SJCRH30 (cell line): ENCODE measurements at regions not wholly inside any gene's neighbourhood (a gene's known extent, or its start where the extent isn't known, plus 50 kb on each side); places are given as distances from the start of the nearest gene placed in this dataset.
"Not testable (repeated sequence)": the region's sequence is repeated elsewhere in the genome, so short reads cannot be mapped to it uniquely, and the experiment has no call there.

Source experiments
- DNase-seq, 2 experiments: peaks; one replicate each; pipeline ENCODE4 v3.0.0-alpha.2; 2015 to 2020
- H3K27ac ChIP-seq: fragments of 250-450 bp; sonication (Bioruptor Pico); 2 replicates; pipeline ENCODE4 v1.5.1; 2020; ENCODE audit warnings: mild to moderate bottlenecking, moderate library complexity
- H3K27me3 ChIP-seq: fragments of 250-450 bp; sonication (Bioruptor Pico); 2 replicates; pipeline ENCODE4 v1.5.1; 2020; ENCODE audit warnings: mild to moderate bottlenecking, moderate library complexity
- H3K36me3 ChIP-seq: fragments of 250-450 bp; sonication (Bioruptor Pico); 2 replicates; pipeline ENCODE4 v1.5.1; 2020; ENCODE audit warnings: mild to moderate bottlenecking, moderate library complexity
- H3K4me1 ChIP-seq: fragments of 250-450 bp; sonication (Bioruptor Pico); 2 replicates; pipeline ENCODE4 v1.5.1; 2020; ENCODE audit warnings: mild to moderate bottlenecking, moderate library complexity
- H3K4me3 ChIP-seq: fragments of 250-450 bp; sonication (Bioruptor Pico); 2 replicates; pipeline ENCODE4 v1.5.1; 2020; ENCODE audit warnings: mild to moderate bottlenecking, moderate library complexity
- H3K9me3 ChIP-seq: fragments of 250-450 bp; sonication (Bioruptor Pico); replicated peaks from 2 replicates; pipeline ENCODE4 v1.5.1; 2020; ENCODE audit warnings: mild to moderate bottlenecking, moderate library complexity

GRCh38 chr14:105680736-105681098 lies 154.3 kb downstream of the TMEM121 start:
- not testable (repeated sequence) for H3K9me3 ChIP-seq, H3K27me3 ChIP-seq, DNase-seq, H3K36me3 ChIP-seq, H3K4me3 ChIP-seq, H3K27ac ChIP-seq, H3K4me1 ChIP-seq

- H3K4me3 ChIP-seq, H3K27me3 ChIP-seq, H3K36me3 ChIP-seq, DNase-seq, H3K4me1 ChIP-seq, H3K9me3 ChIP-seq, H3K27ac ChIP-seq: not testable (repeated sequence)
These were observed 155.3 kb downstream of the TMEM121 start for GRCh38 chr14:105681606-105682185.

GRCh38 chr14:105682442-105682841 lies 156.1 kb downstream of the TMEM121 start:
- H3K36me3 ChIP-seq, H3K4me3 ChIP-seq, H3K4me1 ChIP-seq, H3K27ac ChIP-seq, H3K27me3 ChIP-seq, H3K9me3 ChIP-seq, DNase-seq: not testable (repeated sequence)

GRCh38 chr14:105682956-105683570 lies 156.7 kb downstream of the TMEM121 start:
- Histone ChIP-seq H3K36me3 (no peaks in the 10 kb centered on the region), H3K27me3 (0 out of 2 replicates have a peak, but pooled peaks cover 3% of the 10 kb centered on the region), H3K9me3 (no peaks in the 10 kb centered on the region), H3K4me1 (no peaks in the 10 kb centered on the region), H3K27ac (no peak overlapping the region), H3K4me3 (no peak overlapping the region)
- DNase-seq, result no peak

GRCh38 chr14:105684056-105684455 lies 157.7 kb downstream of the TMEM121 start:
- not testable (repeated sequence) for H3K4me3 ChIP-seq, H3K27me3 ChIP-seq, H3K27ac ChIP-seq, H3K36me3 ChIP-seq, DNase-seq, H3K4me1 ChIP-seq, H3K9me3 ChIP-seq

GRCh38 chr14:105684597-105684996 lies 158.2 kb downstream of the TMEM121 start:
- H3K36me3 ChIP-seq, H3K4me3 ChIP-seq, H3K27ac ChIP-seq, H3K27me3 ChIP-seq, H3K9me3 ChIP-seq, DNase-seq, H3K4me1 ChIP-seq: not testable (repeated sequence)

- Histone ChIP-seq H3K27me3 (0 out of 2 replicates have a peak, but pooled peaks cover 3% of the 10 kb centered on the region), H3K36me3 (no peaks in the 10 kb centered on the region), H3K4me1 (no peaks in the 10 kb centered on the region), H3K27ac (no peak overlapping the region), H3K4me3 (no peak overlapping the region), H3K9me3 (no peaks in the 10 kb centered on the region)
- DNase-seq, result no peak
These were observed 158.6 kb downstream of the TMEM121 start for GRCh38 chr14:105685003-105685402.

GRCh38 chr14:105685605-105686004 lies 159.2 kb downstream of the TMEM121 start:
- H3K9me3 ChIP-seq, H3K36me3 ChIP-seq, DNase-seq, H3K27me3 ChIP-seq, H3K4me1 ChIP-seq, H3K4me3 ChIP-seq, H3K27ac ChIP-seq: not testable (repeated sequence)

GRCh38 chr14:105686050-105686449 lies 159.7 kb downstream of the TMEM121 start:
- DNase-seq, H3K36me3 ChIP-seq, H3K27me3 ChIP-seq, H3K27ac ChIP-seq, H3K4me3 ChIP-seq, H3K4me1 ChIP-seq, H3K9me3 ChIP-seq: not testable (repeated sequence)

- H3K27ac ChIP-seq, H3K9me3 ChIP-seq, H3K4me3 ChIP-seq, DNase-seq, H3K4me1 ChIP-seq, H3K27me3 ChIP-seq, H3K36me3 ChIP-seq: not testable (repeated sequence)
These were observed 160.2 kb downstream of the TMEM121 start for GRCh38 chr14:105686462-105687170.

GRCh38 chr14:105687171-105688022 lies 161.0 kb downstream of the TMEM121 start:
- not testable (repeated sequence) for H3K4me1 ChIP-seq, H3K36me3 ChIP-seq, H3K9me3 ChIP-seq, H3K27me3 ChIP-seq, DNase-seq, H3K27ac ChIP-seq, H3K4me3 ChIP-seq

GRCh38 chr14:105688023-105688351 lies 161.6 kb downstream of the TMEM121 start:
- H3K4me1 ChIP-seq, H3K4me3 ChIP-seq, H3K9me3 ChIP-seq, H3K27me3 ChIP-seq, H3K36me3 ChIP-seq, H3K27ac ChIP-seq: not testable (repeated sequence)
- DNase-seq, result peak; percentile 24 to 29

- not testable (repeated sequence) for H3K27ac ChIP-seq, H3K4me1 ChIP-seq, H3K36me3 ChIP-seq, H3K4me3 ChIP-seq, DNase-seq, H3K27me3 ChIP-seq, H3K9me3 ChIP-seq
These were observed 162.4 kb downstream of the TMEM121 start for GRCh38 chr14:105688664-105689221.

GRCh38 chr14:105689722-105690121 lies 163.3 kb downstream of the TMEM121 start:
- no peak overlapping the region for H3K4me3 ChIP-seq
- H3K9me3 ChIP-seq, result no peaks in the 10 kb centered on the region
- no peak overlapping the region for H3K27ac ChIP-seq
- H3K36me3 ChIP-seq, result no peaks in the 10 kb centered on the region
- no peak for DNase-seq
- H3K4me1 ChIP-seq, result no peaks in the 10 kb centered on the region
- H3K27me3 ChIP-seq, result 0 out of 2 replicates have a peak, but pooled peaks cover 3% of the 10 kb centered on the region

GRCh38 chr14:105690671-105691070 lies 164.3 kb downstream of the TMEM121 start:
- no peaks in the 10 kb centered on the region for H3K27me3 ChIP-seq
- H3K36me3 ChIP-seq, result no peaks in the 10 kb centered on the region
- H3K9me3 ChIP-seq, result no peaks in the 10 kb centered on the region
- H3K4me1 ChIP-seq, result no peaks in the 10 kb centered on the region
- no peak for DNase-seq
- no peak overlapping the region for H3K4me3 ChIP-seq
- no peak overlapping the region for H3K27ac ChIP-seq
